ENCODE measurements at regions not wholly inside any gene's neighbourhood (a gene's known extent, or its start where the extent isn't known, plus 50 kb on each side); places are given as distances from the start of the nearest gene placed in this dataset.

DNA sequence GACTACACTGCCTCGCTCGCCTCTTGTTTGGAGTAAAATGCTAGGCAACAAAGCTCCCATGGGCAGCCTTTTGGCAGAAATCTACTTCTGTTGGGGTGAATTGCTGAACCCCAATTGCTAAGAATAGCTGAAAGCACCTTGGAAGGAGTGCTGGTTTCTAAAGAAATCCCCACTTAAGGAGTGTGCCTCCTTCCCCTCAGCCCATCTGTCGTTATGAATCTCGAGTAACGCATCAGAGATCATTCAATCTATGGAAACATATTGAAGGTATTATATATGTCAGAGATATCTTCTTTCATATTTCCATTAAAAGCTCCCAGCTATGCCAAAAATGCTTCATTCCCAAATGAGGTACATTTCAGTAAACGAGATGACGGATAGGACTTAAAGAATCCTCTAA lies 229.6 kb upstream of the BLID start:
- H3K27me3 ChIP-seq (ENCODE audit: control insufficient read depth, insufficient read depth, low read length) = no peaks in the 10 kb centered on the region
- CTCF ChIA-PET = no interaction called here
- H3K4ac ChIP-seq (ENCODE audit: low read depth, low read length) = peak overlapping the region; percentile 15
- POLR2A ChIA-PET (ENCODE audit: unreplicated experiment) = no interaction called here
- H3K4me2 ChIP-seq (ENCODE audit: low read depth, low read length) = no peak overlapping the region
- no peak overlapping the region for H3K23ac ChIP-seq (ENCODE audit: low read depth, low read length)
- H3K9me3 ChIP-seq (ENCODE audit: control insufficient read depth, insufficient read depth, low read length) = no peaks in the 10 kb centered on the region
- no peak overlapping the region for H2AFZ ChIP-seq (replicated peaks; ENCODE audit: low read length, poor library complexity)
- H3K18ac ChIP-seq (ENCODE audit: low read depth, low read length) = peak overlapping the region; percentile 66; the same call in 1 of the 2 replicates
- H2AK9ac ChIP-seq (replicated peaks; ENCODE audit: low read depth, low read length, poor library complexity) = no peak overlapping the region
- peak overlapping the region in 1 of 2 experiments; percentile 2; a peak in 1 of 4 replicates for H4K8ac ChIP-seq (ENCODE audit: low read depth in 2 of 2, low read length in 2 of 2)
- H3K9me1 ChIP-seq (ENCODE audit: insufficient read depth, low read length) = peaks cover 4% of the 10 kb centered on the region; the same call in 1 of the 2 replicates
- H4K91ac ChIP-seq (ENCODE audit: insufficient read depth, low read depth, low read length) = peak overlapping the region; percentile 24; the same call in 1 of the 2 replicates
- WGBS, 2 experiments (ENCODE audit: extremely low coverage in 2 of 2, insufficient read length in 1 of 2) = no CpG with 5 or more reads among the region's 7 CpGs
- dilution Hi-C loops (cut with HindIII; ENCODE audit: low sequenced_read_pairs, unreplicated experiment) = no loop called here
- peak overlapping the region; percentile 55; the same call in 1 of the 2 replicates for H3K27ac ChIP-seq (ENCODE audit: insufficient read depth, low read length)
- no peak overlapping the region for H2BK20ac ChIP-seq (ENCODE audit: low read depth, low read length)
- peaks cover 0 to 4% of the 10 kb centered on the region in 2 experiments; a peak in 1 of 4 replicates for H3K79me1 ChIP-seq (ENCODE audit: low read depth in 1 of 2, low read length in 2 of 2)
- peak overlapping the region; percentile 29; the same call in 1 of the 2 replicates for H2BK120ac ChIP-seq (ENCODE audit: low read depth, low read length)
- no peak overlapping the region for H3K56ac ChIP-seq (ENCODE audit: extremely low read depth, insufficient read depth, low read length)
- no peak overlapping the region for H2BK5ac ChIP-seq (ENCODE audit: low read depth, low read length, poor library complexity, severe bottlenecking)
- H4K20me1 ChIP-seq (ENCODE audit: insufficient read depth, low read length) = no peaks in the 10 kb centered on the region
- no peak overlapping the region for H2BK15ac ChIP-seq (ENCODE audit: low read depth, low read length)
- peaks cover 17% of the 10 kb centered on the region for H3K4me1 ChIP-seq (ENCODE audit: control insufficient read depth, insufficient read depth, low read length)
- ATAC-seq (ENCODE audit: low read depth) = no peak
- peak overlapping the region; percentile 66; the same call in 1 of the 2 replicates for H4K5ac ChIP-seq (ENCODE audit: low read depth, low read length)
- peaks cover under 1% of the 10 kb centered on the region; the same call in 1 of the 2 replicates for H3K36me3 ChIP-seq (ENCODE audit: control insufficient read depth, insufficient read depth, low read length)
- H3K9ac ChIP-seq (ENCODE audit: low read depth, low read length) = no peak overlapping the region
- in situ Hi-C loops (cut with MboI; ENCODE audit: low sequenced_read_pairs) = no loop called here
- no peak overlapping the region for H3K4me3 ChIP-seq (ENCODE audit: insufficient read depth, low read depth, low read length)
- no peak for DNase-seq
- H3K14ac ChIP-seq (replicated peaks; ENCODE audit: low read depth, low read length) = no peak overlapping the region
- peak overlapping the region; percentile 72 for H2AK5ac ChIP-seq (ENCODE audit: low read depth, low read length)
- BruUV-seq (replicated peaks) = no TSS peak
- intact Hi-C loops (cut with micrococcal nuclease) = no loop called here
- TF ChIP-seq RCOR1 (IDR thresholded peaks at IDR 0.05; ENCODE audit: insufficient replicate concordance, low read length) (no peak), CHD1 (IDR thresholded peaks at IDR 0.05; ENCODE audit: low read depth, low read length) (no peak), RFX5 (IDR thresholded peaks at IDR 0.05; ENCODE audit: low read depth, low read length) (no peak), NFE2L2 (IDR thresholded peaks at IDR 0.05; ENCODE audit: low read depth, low read length) (no peak), SMC3 (IDR thresholded peaks at IDR 0.05; ENCODE audit: low read depth, low read length) (no peak), CEBPB (IDR thresholded peaks at IDR 0.05; ENCODE audit: low read depth, low read length) (no peak), MXI1 (IDR thresholded peaks at IDR 0.05; ENCODE audit: borderline replicate concordance, low read depth, low read length) (no peak), POLR2A (IDR thresholded peaks at IDR 0.05; ENCODE audit: low read depth, low read length) (no peak), BHLHE40 (IDR thresholded peaks at IDR 0.05; ENCODE audit: low read depth, low read length) (no peak), MAZ (IDR thresholded peaks at IDR 0.05; ENCODE audit: borderline replicate concordance, low read depth, low read length) (no peak)
- TF ChIP-seq, protein P1, sequence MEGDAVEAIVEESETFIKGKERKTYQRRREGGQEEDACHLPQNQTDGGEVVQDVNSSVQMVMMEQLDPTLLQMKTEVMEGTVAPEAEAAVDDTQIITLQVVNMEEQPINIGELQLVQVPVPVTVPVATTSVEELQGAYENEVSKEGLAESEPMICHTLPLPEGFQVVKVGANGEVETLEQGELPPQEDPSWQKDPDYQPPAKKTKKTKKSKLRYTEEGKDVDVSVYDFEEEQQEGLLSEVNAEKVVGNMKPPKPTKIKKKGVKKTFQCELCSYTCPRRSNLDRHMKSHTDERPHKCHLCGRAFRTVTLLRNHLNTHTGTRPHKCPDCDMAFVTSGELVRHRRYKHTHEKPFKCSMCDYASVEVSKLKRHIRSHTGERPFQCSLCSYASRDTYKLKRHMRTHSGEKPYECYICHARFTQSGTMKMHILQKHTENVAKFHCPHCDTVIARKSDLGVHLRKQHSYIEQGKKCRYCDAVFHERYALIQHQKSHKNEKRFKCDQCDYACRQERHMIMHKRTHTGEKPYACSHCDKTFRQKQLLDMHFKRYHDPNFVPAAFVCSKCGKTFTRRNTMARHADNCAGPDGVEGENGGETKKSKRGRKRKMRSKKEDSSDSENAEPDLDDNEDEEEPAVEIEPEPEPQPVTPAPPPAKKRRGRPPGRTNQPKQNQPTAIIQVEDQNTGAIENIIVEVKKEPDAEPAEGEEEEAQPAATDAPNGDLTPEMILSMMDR (conservative IDR thresholded peaks at IDR 0.05; ENCODE audit: low read depth, low read length) = no peak
- TF ChIP-seq, protein P2, sequence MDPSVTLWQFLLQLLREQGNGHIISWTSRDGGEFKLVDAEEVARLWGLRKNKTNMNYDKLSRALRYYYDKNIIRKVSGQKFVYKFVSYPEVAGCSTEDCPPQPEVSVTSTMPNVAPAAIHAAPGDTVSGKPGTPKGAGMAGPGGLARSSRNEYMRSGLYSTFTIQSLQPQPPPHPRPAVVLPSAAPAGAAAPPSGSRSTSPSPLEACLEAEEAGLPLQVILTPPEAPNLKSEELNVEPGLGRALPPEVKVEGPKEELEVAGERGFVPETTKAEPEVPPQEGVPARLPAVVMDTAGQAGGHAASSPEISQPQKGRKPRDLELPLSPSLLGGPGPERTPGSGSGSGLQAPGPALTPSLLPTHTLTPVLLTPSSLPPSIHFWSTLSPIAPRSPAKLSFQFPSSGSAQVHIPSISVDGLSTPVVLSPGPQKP (IDR thresholded peaks at IDR 0.05; ENCODE audit: borderline replicate concordance, low read depth, low read length) = no peak
- TF ChIP-seq, protein P3, sequence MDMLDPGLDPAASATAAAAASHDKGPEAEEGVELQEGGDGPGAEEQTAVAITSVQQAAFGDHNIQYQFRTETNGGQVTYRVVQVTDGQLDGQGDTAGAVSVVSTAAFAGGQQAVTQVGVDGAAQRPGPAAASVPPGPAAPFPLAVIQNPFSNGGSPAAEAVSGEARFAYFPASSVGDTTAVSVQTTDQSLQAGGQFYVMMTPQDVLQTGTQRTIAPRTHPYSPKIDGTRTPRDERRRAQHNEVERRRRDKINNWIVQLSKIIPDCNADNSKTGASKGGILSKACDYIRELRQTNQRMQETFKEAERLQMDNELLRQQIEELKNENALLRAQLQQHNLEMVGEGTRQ (IDR thresholded peaks at IDR 0.05; ENCODE audit: low read depth, low read length) = no peak
